GDM1 (cell line): ENCODE measurements at regions not wholly inside any gene's neighbourhood (a gene's known extent, or its start where the extent isn't known, plus 50 kb on each side); places are given as distances from the start of the nearest gene placed in this dataset.

ENCODE experiments used
- DNase-seq: peaks from one replicate; lab custom pipeline; 2025; lab: John Stamatoyannopoulos, UW

- no peak for DNase-seq
Observed at GRCh38 chr14:98576463-98576862, 695.5 kb downstream of the BCL11B start.

GRCh38 chr14:98578204-98578603, 693.8 kb downstream of the BCL11B start:
- no peak for DNase-seq

DNA sequence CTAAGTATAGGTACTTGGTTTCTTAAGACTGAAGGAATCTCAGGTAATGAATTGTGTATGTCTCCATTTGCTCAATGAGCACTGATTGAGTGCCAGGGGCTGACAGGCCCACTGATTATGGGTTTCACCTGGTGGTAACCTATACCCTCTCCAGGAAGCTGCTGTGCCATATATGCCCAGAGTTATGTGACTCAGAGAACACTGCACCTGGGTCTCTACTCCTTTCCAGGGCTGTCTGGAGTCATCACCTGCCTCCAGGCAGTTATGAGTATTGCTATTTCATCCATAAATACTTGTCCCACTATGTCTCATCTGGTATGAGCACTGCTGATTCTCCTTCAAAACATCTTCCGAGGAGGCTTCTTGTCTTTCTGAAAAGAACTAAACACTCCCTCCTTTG, 692.9 kb downstream of the BCL11B start:
- DNase-seq: no peak

- no peak for DNase-seq
Observed at GRCh38 chr14:98580131-98580678, 691.8 kb downstream of the BCL11B start.

DNA sequence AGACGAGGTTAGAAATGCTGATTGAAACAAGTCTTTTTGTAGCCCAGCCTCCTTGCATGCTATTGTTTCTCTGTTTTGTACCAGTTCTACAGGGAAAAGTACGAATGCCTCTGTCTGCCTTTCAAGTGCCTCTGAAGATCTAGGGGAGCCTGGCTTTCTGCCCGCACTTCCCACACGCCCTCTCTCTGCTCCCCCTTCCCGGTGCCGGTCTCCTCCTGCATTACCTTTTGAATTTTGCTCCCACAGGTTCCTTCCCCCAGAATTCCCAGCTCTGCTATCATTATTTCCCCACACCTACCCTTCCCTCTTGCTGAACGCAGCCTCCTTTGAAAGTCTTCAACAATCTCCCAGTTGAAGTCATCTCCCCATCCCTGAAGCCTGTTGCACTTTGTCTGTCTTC, 689.7 kb downstream of the BCL11B start:
- DNase-seq: no peak

DNA sequence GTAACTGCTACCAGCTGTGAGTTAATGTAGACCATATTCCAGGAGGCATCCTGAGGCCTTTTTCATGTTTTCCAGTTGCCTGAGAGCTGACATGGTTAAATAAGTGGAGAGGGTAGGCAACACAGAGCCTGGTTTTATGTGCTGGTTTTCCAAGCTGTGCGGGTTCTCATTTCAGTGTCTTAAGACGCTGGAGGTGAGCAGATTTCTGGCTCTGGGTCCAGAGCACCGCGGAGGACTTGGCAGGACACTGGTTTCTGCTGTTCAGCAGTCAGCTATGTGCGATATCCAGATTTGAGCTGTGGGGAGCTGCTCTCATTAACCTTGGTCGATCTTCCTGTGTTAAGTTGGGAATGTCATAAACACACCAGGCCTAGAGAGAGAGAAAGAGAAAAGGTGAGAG, 680.8 kb downstream of the BCL11B start:
- no peak for DNase-seq

GRCh38 chr14:98592611-98593170, 679.3 kb downstream of the BCL11B start:
- no peak for DNase-seq

DNA sequence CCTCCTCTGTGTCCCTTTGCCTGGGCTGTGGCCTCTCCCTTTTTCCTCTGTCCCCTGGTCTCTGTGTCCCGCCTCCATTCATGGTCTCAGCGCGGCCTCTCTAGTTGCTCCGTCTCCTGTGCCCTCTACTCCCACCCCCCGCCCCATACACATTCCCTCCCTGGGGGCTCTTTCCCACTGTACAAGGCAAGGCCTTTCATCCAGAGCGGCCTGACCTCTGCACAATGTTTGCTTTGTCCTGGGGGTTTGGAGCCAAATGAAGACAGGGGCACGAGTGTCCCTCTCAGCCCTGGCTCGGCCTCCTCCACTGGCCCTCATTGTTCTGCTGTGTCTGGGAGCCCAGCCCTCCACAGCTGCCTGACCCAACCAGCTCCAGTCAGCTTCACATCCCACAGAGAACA, 678.6 kb downstream of the BCL11B start:
- DNase-seq: no peak

DNA sequence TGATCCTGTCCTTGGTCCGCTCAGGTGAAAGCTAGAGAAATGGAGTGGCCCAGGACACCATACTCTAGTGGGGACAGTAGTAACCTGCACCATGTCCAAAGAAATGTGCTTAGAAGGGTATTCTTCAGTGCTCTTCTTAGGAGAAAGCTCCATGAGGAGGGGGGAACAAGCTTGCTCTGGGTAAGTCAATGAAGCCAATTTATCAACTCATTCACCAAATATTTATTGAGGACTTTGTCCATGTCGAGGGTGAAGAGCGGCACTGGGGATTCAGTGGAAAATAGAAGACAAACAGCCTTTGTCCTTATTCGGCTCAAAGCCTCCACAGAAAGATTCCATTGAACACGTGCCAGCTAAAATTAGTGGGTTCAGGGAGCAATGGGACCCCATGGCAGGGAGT, 677.8 kb downstream of the BCL11B start:
- no peak for DNase-seq

GRCh38 chr14:98598576-98598975, 673.4 kb downstream of the BCL11B start:
- DNase-seq: no peak

GRCh38 chr14:98599082-98599481, 672.9 kb downstream of the BCL11B start:
- DNase-seq: no peak

- no peak for DNase-seq
Observed at GRCh38 chr14:98602983-98603382, 669.0 kb downstream of the BCL11B start.

GRCh38 chr14:98605043-98605442, 667.0 kb downstream of the BCL11B start:
- no peak for DNase-seq

GRCh38 chr14:98606041-98606640, 665.9 kb downstream of the BCL11B start:
- DNase-seq: no peak

- no peak for DNase-seq
Observed at GRCh38 chr14:98606816-98607215, 665.2 kb downstream of the BCL11B start.

- DNase-seq: no peak
Observed at GRCh38 chr14:98607341-98607910, 664.6 kb downstream of the BCL11B start.

DNA sequence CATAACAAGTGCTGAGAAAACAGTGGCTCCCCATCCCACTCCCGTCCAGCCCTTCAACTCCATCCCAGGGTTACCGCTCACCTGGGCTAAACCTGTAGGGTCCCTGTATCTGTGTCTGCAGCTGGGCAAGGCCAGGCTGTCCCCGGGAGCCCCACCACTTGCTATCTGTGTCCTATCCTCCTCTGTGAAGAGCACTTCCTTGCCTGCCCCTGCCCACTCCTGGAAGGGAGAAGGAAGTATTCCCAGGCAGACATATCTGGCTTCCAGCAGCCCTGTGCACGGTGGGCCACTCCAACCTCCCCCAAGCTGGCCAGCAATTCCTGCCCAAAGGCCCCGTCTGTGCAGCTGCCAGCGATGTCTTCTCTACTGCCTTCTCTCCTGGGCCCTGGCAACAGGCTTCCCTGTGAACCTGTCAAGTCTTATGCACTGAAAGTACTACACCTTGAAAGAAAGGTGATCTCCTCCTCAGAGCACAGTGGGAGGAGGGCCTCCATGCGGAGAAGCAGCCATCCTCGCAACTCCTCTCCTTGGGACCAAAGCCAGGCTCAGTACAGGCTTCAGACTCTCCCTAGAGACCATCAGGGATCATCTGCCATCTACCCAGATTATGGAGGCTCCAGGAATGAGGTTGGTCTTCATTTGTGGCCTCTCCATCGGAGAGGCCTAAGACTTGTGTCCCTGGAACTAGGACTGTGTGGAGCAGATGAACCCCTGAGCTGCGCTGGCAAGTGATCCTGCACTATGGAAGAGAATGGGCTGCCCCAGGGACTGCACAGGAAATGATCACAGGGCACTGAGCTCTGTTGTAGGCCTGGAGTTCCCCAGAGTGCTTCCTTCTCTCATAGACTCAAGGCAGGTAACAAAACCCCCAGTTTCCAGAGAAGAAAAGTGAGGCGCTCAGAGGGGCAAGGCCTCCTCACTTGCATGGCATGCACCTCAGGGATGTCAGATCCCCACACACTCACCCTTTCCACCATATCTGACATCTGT, 663.6 kb downstream of the BCL11B start:
- no peak for DNase-seq

GRCh38 chr14:98612434-98613200, 659.4 kb downstream of the BCL11B start:
- no peak for DNase-seq

- DNase-seq: no peak
Observed at GRCh38 chr14:98614741-98615140, 657.3 kb downstream of the BCL11B start.

- no peak for DNase-seq
Observed at GRCh38 chr14:98622208-98623051, 649.6 kb downstream of the BCL11B start.
